GM12874 (cell line): ENCODE measurements at regions not wholly inside any gene's neighbourhood (a gene's known extent, or its start where the extent isn't known, plus 50 kb on each side); places are given as distances from the start of the nearest gene placed in this dataset.

Source experiments
- CTCF ChIP-seq: IDR thresholded peaks from 2 replicates; pipeline ENCODE4 v1.5.1; 2011; ENCODE audit warnings: low read depth, mild to moderate bottlenecking, control low read depth, low read length, moderate library complexity; ENCODE audit not compliant: insufficient read depth

- TF ChIP-seq CTCF, result no peak
Measured at GRCh38 chr16:8453359-8453758, 137.0 kb downstream of the TMEM114 start.

- no peak for TF ChIP-seq CTCF
Measured at GRCh38 chr16:8452941-8453340, 137.4 kb downstream of the TMEM114 start.

GRCh38 chr16:8436931-8437330 is 153.4 kb downstream of the TMEM114 start:
- no peak for TF ChIP-seq CTCF

- TF ChIP-seq CTCF, result no peak
Measured at GRCh38 chr16:8431783-8432182, 158.5 kb downstream of the TMEM114 start.

- TF ChIP-seq CTCF, result no peak
Measured at GRCh38 chr16:8430401-8430800, 159.9 kb downstream of the TMEM114 start.

GRCh38 chr16:8426569-8426968 is 163.7 kb downstream of the TMEM114 start:
- TF ChIP-seq CTCF, result no peak

GRCh38 chr16:8417145-8417544 is 173.2 kb downstream of the TMEM114 start:
- TF ChIP-seq CTCF, result no peak

- TF ChIP-seq CTCF, result no peak
Measured at GRCh38 chr16:8408855-8409567, 181.3 kb downstream of the TMEM114 start.
